ENCODE measurements at regions not wholly inside any gene's neighbourhood (a gene's known extent, or its start where the extent isn't known, plus 50 kb on each side); places are given as distances from the start of the nearest gene placed in this dataset.
"Not testable (repeated sequence)": the region's sequence is repeated elsewhere in the genome, so short reads cannot be mapped to it uniquely, and the experiment has no call there.

DNA sequence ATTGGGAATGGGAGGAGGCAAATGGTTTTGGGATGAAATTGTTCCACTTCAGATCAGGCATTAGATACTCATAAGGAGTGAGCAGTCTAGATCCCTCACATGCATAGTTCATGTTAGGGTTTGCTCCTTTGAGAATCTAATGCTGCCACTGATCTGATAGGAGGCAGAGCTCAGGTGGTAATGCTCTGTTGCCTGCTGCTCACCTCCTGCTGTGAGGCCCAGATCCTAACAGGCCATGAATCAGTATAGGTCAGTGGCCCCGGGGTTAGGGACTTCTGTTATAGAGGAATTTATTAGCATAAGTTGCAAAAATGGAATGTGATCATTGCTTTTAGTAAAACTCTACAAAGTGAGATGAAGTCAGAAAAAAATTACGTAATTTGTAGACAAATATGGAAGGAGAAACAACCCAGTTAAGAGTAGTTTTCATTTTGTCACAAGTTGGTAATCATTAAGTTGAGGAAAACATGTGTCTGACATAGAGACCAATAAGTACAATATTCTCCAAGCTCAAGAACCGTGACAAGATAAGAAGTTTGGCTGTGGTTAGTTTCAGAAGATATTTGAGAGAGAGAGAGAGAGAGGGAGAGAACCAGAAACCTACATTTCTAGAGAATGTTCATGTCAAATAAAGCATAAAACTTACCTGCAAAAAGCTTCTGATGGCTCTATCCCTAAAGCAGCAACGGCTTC is 689.7 kb upstream of the PRMT6 start:
- ChIA-PET CTCF (no interaction called here), POLR2A (no interaction called here)
- Mint-ChIP-seq H3K27ac (no peak overlapping the region), H3K4me3 (no peak overlapping the region), H3K36me3 (ENCODE audit: low read depth) (no peaks in the 10 kb centered on the region), H3K27me3 (no peaks in the 10 kb centered on the region), H3K9me3 (peaks cover 2% of the 10 kb centered on the region), H3K4me1 (no peaks in the 10 kb centered on the region)
- no peak for DNase-seq

- no peaks in the 10 kb centered on the region for H3K4me1 Mint-ChIP-seq
- H3K27ac Mint-ChIP-seq, result no peak overlapping the region
- POLR2A ChIA-PET, result no interaction called here
Measured at GRCh38 chr1:106378261-106378660, 678.2 kb upstream of the PRMT6 start.

GRCh38 chr1:106380772-106381171 is 675.7 kb upstream of the PRMT6 start:
- no peak overlapping the region for H3K27ac Mint-ChIP-seq
- H3K9me3 Mint-ChIP-seq, result peaks cover 7% of the 10 kb centered on the region
- no peaks in the 10 kb centered on the region for H3K4me1 Mint-ChIP-seq

More at GRCh38 chr1:106378261-106378660, 678.2 kb upstream of the PRMT6 start:
- no peaks in the 10 kb centered on the region for H3K27me3 Mint-ChIP-seq
- H3K36me3 Mint-ChIP-seq (ENCODE audit: low read depth), result no peaks in the 10 kb centered on the region
- CTCF ChIA-PET, result no interaction called here
- DNase-seq, result no peak
- peaks cover 9% of the 10 kb centered on the region for H3K9me3 Mint-ChIP-seq
- no peak overlapping the region for H3K4me3 Mint-ChIP-seq

DNA sequence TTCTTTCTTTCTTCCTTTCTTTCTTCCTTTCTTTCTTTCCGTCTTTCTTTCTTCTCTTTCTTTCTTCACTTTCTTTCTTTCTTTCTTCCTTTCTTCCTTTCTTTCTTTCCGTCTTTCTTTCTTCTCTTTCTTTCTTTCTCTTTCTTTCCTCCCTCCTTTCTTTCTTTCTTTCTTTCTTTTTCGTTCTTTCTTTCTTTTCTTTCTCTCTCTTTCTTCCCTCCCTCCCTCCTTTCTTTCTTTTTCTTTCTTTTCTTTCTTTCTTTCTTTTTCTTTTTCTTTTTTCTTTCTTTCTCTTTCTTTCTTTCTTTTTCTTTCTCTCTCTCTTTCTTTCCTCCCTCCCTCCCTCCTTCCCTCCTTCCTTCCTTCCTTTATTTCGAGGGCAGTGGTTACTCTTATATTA is 667.3 kb upstream of the PRMT6 start:
- H3K36me3 Mint-ChIP-seq (ENCODE audit: low read depth); H3K4me1 Mint-ChIP-seq; DNase-seq; H3K4me3 Mint-ChIP-seq; CTCF ChIA-PET; H3K9me3 Mint-ChIP-seq; POLR2A ChIA-PET; H3K27me3 Mint-ChIP-seq; H3K27ac Mint-ChIP-seq: not testable (repeated sequence)

More at GRCh38 chr1:106380772-106381171, 675.7 kb upstream of the PRMT6 start:
- Mint-ChIP-seq H3K36me3 (ENCODE audit: low read depth) (no peaks in the 10 kb centered on the region), H3K27me3 (no peaks in the 10 kb centered on the region), H3K4me3 (no peak overlapping the region)
- ChIA-PET POLR2A (no interaction called here), CTCF (no interaction called here)
- DNase-seq, result no peak

- H3K27ac Mint-ChIP-seq, result no peak overlapping the region
- no peak for DNase-seq
- no peak overlapping the region for H3K4me3 Mint-ChIP-seq
- peaks cover 5% of the 10 kb centered on the region for H3K9me3 Mint-ChIP-seq
- ChIA-PET POLR2A (no interaction called here), CTCF (no interaction called here)
- H3K36me3 Mint-ChIP-seq (ENCODE audit: low read depth), result no peaks in the 10 kb centered on the region
- no peaks in the 10 kb centered on the region for H3K4me1 Mint-ChIP-seq
- no peaks in the 10 kb centered on the region for H3K27me3 Mint-ChIP-seq
Measured at GRCh38 chr1:106393046-106393445, 663.4 kb upstream of the PRMT6 start.

- H3K9me3 Mint-ChIP-seq, result peaks cover 3% of the 10 kb centered on the region
- no peaks in the 10 kb centered on the region for H3K27me3 Mint-ChIP-seq
- H3K4me3 Mint-ChIP-seq, result no peak overlapping the region
- H3K4me1 Mint-ChIP-seq, result no peaks in the 10 kb centered on the region
- H3K36me3 Mint-ChIP-seq (ENCODE audit: low read depth), result no peaks in the 10 kb centered on the region
- no peak overlapping the region for H3K27ac Mint-ChIP-seq
- ChIA-PET POLR2A (no interaction called here), CTCF (no interaction called here)
- DNase-seq, result no peak
Measured at GRCh38 chr1:106396020-106396419, 660.5 kb upstream of the PRMT6 start.

GRCh38 chr1:106398391-106398790 is 658.1 kb upstream of the PRMT6 start:
- ChIA-PET POLR2A (no interaction called here), CTCF (no interaction called here)
- H3K4me3 Mint-ChIP-seq, result no peak overlapping the region
- H3K4me1 Mint-ChIP-seq, result no peaks in the 10 kb centered on the region
- no peaks in the 10 kb centered on the region for H3K27me3 Mint-ChIP-seq
- H3K36me3 Mint-ChIP-seq (ENCODE audit: low read depth), result no peaks in the 10 kb centered on the region
- H3K9me3 Mint-ChIP-seq, result peaks cover 3% of the 10 kb centered on the region
- H3K27ac Mint-ChIP-seq, result no peak overlapping the region
- DNase-seq, result no peak

- no peaks in the 10 kb centered on the region for H3K4me1 Mint-ChIP-seq
- no peaks in the 10 kb centered on the region for H3K36me3 Mint-ChIP-seq (ENCODE audit: low read depth)
- no peak for DNase-seq
- POLR2A ChIA-PET, result no interaction called here
- H3K9me3 Mint-ChIP-seq, result no peaks in the 10 kb centered on the region
- no peak overlapping the region for H3K27ac Mint-ChIP-seq
- CTCF ChIA-PET, result no interaction called here
- H3K4me3 Mint-ChIP-seq, result no peak overlapping the region
- no peaks in the 10 kb centered on the region for H3K27me3 Mint-ChIP-seq
Measured at GRCh38 chr1:106406114-106406513, 650.4 kb upstream of the PRMT6 start.

- H3K4me3 Mint-ChIP-seq, POLR2A ChIA-PET, CTCF ChIA-PET: not testable (repeated sequence)
Measured at GRCh38 chr1:106412321-106412720, 644.2 kb upstream of the PRMT6 start.

DNA sequence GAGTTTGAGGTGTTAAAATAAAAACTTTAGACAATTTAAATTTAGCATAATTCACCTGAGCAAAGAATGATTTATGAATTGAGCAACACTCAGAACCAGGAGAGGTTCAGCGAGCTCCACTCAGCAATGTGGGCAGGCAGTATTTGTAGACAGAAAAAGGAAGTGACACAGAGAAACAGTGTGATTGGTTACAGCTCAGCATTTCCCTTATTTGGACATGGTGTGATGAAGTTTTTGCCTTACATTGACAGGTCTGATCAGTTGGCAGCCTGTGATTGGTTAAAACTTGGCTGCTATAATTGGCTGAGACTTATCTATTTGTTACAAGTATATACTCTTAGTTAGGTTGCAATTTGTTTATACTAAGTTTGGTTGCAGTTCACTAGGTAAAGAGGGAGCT is 621.2 kb upstream of the PRMT6 start:
- DNase-seq, result no peak
- ChIA-PET CTCF (interaction anchor here (0.9 kb wide), 1 partner anchor 8 kb away, joined by 3 read pairs; no protein-coding TSS in a partner anchor), POLR2A (no interaction called here)
- Mint-ChIP-seq H3K9me3 (no peaks in the 10 kb centered on the region), H3K4me1 (no peaks in the 10 kb centered on the region), H3K27me3 (no peaks in the 10 kb centered on the region), H3K27ac (no peak overlapping the region), H3K36me3 (ENCODE audit: low read depth) (no peaks in the 10 kb centered on the region), H3K4me3 (no peak overlapping the region)

More at GRCh38 chr1:106412321-106412720, 644.2 kb upstream of the PRMT6 start:
- not testable (repeated sequence) for H3K4me1 Mint-ChIP-seq; H3K27me3 Mint-ChIP-seq; DNase-seq; H3K27ac Mint-ChIP-seq; H3K36me3 Mint-ChIP-seq (ENCODE audit: low read depth)
- peaks cover 14% of the 10 kb centered on the region for H3K9me3 Mint-ChIP-seq

- H3K4me1 Mint-ChIP-seq, result no peaks in the 10 kb centered on the region
- ChIA-PET POLR2A (no interaction called here), CTCF (no interaction called here)
- H3K36me3 Mint-ChIP-seq (ENCODE audit: low read depth), result no peaks in the 10 kb centered on the region
- no peak overlapping the region for H3K4me3 Mint-ChIP-seq
- DNase-seq, result no peak
- no peaks in the 10 kb centered on the region for H3K9me3 Mint-ChIP-seq
- no peaks in the 10 kb centered on the region for H3K27me3 Mint-ChIP-seq
- H3K27ac Mint-ChIP-seq, result no peak overlapping the region
Measured at GRCh38 chr1:106439475-106439874, 617.0 kb upstream of the PRMT6 start.

DNA sequence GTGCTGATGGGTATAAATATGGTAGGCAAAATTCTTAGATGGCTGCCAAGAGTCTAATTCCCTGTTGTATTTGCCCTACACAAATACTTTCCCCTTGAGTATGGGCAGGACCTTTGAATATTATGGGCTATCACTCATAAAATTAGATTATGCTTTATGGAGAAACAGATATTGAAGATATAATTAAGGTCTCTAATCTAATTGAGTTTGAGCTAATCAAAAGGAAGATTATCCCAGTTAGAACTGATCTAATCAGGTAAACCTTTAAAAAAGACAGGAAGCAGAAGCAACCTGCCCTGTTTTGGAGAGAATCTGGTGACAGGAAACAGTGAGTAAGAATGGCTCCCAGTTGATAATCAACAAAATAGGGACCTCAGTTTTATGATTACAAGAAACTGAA is 609.0 kb upstream of the PRMT6 start:
- Mint-ChIP-seq H3K36me3 (ENCODE audit: low read depth) (no peaks in the 10 kb centered on the region), H3K27ac (no peak overlapping the region), H3K9me3 (no peaks in the 10 kb centered on the region), H3K27me3 (no peaks in the 10 kb centered on the region), H3K4me3 (no peak overlapping the region), H3K4me1 (no peaks in the 10 kb centered on the region)
- ChIA-PET CTCF (no interaction called here), POLR2A (no interaction called here)
- DNase-seq, result no peak

DNA sequence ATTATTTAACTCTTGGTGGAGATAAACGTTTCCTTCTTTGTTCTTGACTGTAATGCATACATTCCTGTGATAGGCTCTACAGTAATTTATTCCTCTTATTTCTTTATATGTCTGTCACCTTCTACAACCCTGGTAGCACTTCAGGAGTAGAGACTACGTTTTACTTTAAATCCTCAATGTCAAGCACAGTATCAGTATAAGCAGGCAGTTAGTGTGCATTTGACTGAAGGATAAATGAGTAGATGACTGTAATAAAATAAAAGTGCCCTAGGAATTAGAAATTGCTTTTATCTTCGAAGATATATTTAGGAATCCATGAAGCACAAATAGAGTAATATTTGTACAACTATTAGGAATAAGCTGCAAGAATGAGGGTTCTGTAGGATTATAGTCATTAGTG is 599.6 kb upstream of the PRMT6 start:
- H3K9me3 Mint-ChIP-seq, result no peaks in the 10 kb centered on the region
- DNase-seq, result no peak
- ChIA-PET POLR2A (no interaction called here), CTCF (no interaction called here)
- H3K27me3 Mint-ChIP-seq, result no peaks in the 10 kb centered on the region
- H3K4me1 Mint-ChIP-seq, result no peaks in the 10 kb centered on the region
- H3K27ac Mint-ChIP-seq, result no peak overlapping the region
- no peaks in the 10 kb centered on the region for H3K36me3 Mint-ChIP-seq (ENCODE audit: low read depth)
- H3K4me3 Mint-ChIP-seq, result no peak overlapping the region

- no peak for DNase-seq
- ChIA-PET POLR2A (no interaction called here), CTCF (no interaction called here)
- Mint-ChIP-seq H3K27me3 (no peaks in the 10 kb centered on the region), H3K36me3 (ENCODE audit: low read depth) (no peaks in the 10 kb centered on the region), H3K9me3 (no peaks in the 10 kb centered on the region), H3K4me3 (no peak overlapping the region), H3K4me1 (no peaks in the 10 kb centered on the region), H3K27ac (no peak overlapping the region)
Measured at GRCh38 chr1:106457368-106457767, 599.1 kb upstream of the PRMT6 start.

Data from activated CD4-positive, alpha-beta T cell treated with anti-CD3 and anti-CD28 coated beads, Interleukin-2, amount 10 ng/mL, durations not matched to agents 7 days and 5 days (primary cell).